HepG2 (cell line): ENCODE measurements at regions not wholly inside any gene's neighbourhood (a gene's known extent, or its start where the extent isn't known, plus 50 kb on each side); places are given as distances from the start of the nearest gene placed in this dataset.

ENCODE experiments used
- ATF7 ChIP-seq, 2 experiments: fragments of 450-650 bp in 1 of 2; sonication (generic) in 1 of 2; formaldehyde crosslinking in 1 of 2; IDR thresholded peaks; 2 replicates each; pipeline versions ENCODE4 v1.4.0 to v1.6.1; 2016 to 2020; ENCODE audit warnings: antibody characterized with exemption in 1 of 2, mild to moderate bottlenecking in 1 of 2, missing genetic modification reagents in 1 of 2
- CBX1 ChIP-seq: IDR thresholded peaks from one replicate; pipeline ENCODE4 v1.6.1; 2016; ENCODE audit warnings: antibody characterized with exemption, low read depth
- FOXM1 ChIP-seq: sonication (generic); formaldehyde crosslinking; IDR thresholded peaks from 2 replicates; pipeline ENCODE4 v1.5.0; 2020; ENCODE audit warnings: missing genetic modification reagents
- NR1H2 ChIP-seq: sonication (generic); formaldehyde crosslinking; IDR thresholded peaks from 2 replicates; pipeline ENCODE4 v1.8.1; 2022; ENCODE audit warnings: low read depth, missing genetic modification reagents, borderline replicate concordance
- NR2F2 ChIP-seq: IDR thresholded peaks from 2 replicates; pipeline ENCODE4 v1.6.1; 2012; ENCODE audit warnings: low read depth, inconsistent platforms, borderline replicate concordance
- POLR2AphosphoS5 ChIP-seq: IDR thresholded peaks from 2 replicates; pipeline ENCODE4 v1.6.1; 2012; ENCODE audit warnings: low read depth, low read length
- SIN3A ChIP-seq: IDR thresholded peaks from 2 replicates; pipeline ENCODE4 v1.6.1; 2011; ENCODE audit warnings: low read depth, mild to moderate bottlenecking, control low read depth, low read length, borderline replicate concordance
- SRSF4 ChIP-seq: fragments of 200-400 bp; formaldehyde crosslinking; IDR thresholded peaks from one replicate; pipeline ENCODE4 v1.6.1; 2018; ENCODE audit warnings: mild to moderate bottlenecking, low read depth, low read length, moderate library complexity; ENCODE audit not compliant: poor library complexity, severe bottlenecking
- ZBTB21 ChIP-seq: sonication (generic); formaldehyde crosslinking; IDR thresholded peaks from 2 replicates; pipeline ENCODE4 v1.4.0; 2020; ENCODE audit warnings: missing genetic modification reagents
- ZIK1 ChIP-seq: sonication (generic); formaldehyde crosslinking; IDR thresholded peaks from 2 replicates; pipeline ENCODE4 v1.5.0; 2020; ENCODE audit warnings: mild to moderate bottlenecking, low read depth, missing genetic modification reagents, borderline replicate concordance
- ZNF788 ChIP-seq: sonication (generic); formaldehyde crosslinking; IDR thresholded peaks from 2 replicates; pipeline ENCODE4 v1.5.0; 2020; ENCODE audit warnings: mild to moderate bottlenecking, missing genetic modification reagents, borderline replicate concordance
- TF ChIP-seq, protein P1 (sequence below): sonication (generic); formaldehyde crosslinking; IDR thresholded peaks from 2 replicates; pipeline ENCODE4 v1.4.0; 2020; ENCODE audit warnings: missing genetic modification reagents

DNA sequence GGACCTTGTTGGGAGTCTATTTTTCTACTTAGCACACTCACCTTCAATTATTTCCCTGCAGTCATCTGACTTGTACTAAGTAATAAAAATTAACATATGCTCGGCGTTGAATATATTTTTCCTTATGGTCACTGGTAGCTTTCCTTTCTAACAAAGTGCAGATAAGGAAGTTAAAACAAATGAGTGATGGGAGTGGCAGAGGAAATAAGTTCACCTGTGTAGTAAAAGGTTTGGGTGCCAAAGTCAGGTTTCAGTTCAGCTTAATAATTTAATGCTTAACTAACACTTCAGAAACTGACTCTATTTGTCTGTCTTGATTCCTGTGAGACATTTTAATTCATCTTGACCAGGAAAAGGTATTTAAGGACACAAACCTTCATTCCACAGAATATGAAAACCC, 184.4 kb downstream of the PCDH7 start:
- TF ChIP-seq ZNF788 (no peak), ATF7 (IDR thresholded peaks at IDR 0.05) (no peak), ATF7 (CRISPR knock-in tag; IDR thresholded peaks at IDR 0.05) (no peak), SRSF4 (no peak), ZBTB21 (CRISPR knock-in tag) (no peak), FOXM1 (CRISPR knock-in tag) (no peak), NR1H2 (CRISPR knock-in tag) (no peak), CBX1 (no peak), NR2F2 (no peak), POLR2AphosphoS5 (no peak), SIN3A (no peak), ZIK1 (CRISPR knock-in tag) (no peak)
- TF ChIP-seq, protein P1, sequence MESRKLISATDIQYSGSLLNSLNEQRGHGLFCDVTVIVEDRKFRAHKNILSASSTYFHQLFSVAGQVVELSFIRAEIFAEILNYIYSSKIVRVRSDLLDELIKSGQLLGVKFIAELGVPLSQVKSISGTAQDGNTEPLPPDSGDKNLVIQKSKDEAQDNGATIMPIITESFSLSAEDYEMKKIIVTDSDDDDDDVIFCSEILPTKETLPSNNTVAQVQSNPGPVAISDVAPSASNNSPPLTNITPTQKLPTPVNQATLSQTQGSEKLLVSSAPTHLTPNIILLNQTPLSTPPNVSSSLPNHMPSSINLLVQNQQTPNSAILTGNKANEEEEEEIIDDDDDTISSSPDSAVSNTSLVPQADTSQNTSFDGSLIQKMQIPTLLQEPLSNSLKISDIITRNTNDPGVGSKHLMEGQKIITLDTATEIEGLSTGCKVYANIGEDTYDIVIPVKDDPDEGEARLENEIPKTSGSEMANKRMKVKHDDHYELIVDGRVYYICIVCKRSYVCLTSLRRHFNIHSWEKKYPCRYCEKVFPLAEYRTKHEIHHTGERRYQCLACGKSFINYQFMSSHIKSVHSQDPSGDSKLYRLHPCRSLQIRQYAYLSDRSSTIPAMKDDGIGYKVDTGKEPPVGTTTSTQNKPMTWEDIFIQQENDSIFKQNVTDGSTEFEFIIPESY (CRISPR knock-in tag), result no peak
